H1 (cell line): ENCODE measurements at regions not wholly inside any gene's neighbourhood (a gene's known extent, or its start where the extent isn't known, plus 50 kb on each side); places are given as distances from the start of the nearest gene placed in this dataset.

Experiments used
- PHF8 ChIP-seq: fragments of 200-600 bp; sonication (generic); conservative IDR thresholded peaks from 2 replicates; pipeline ENCODE4 v1.7.1; 2012; ENCODE audit warnings: low read depth, mild to moderate bottlenecking, inconsistent platforms, low read length, moderate library complexity
- POLR2AphosphoS5 ChIP-seq: IDR thresholded peaks from 2 replicates; pipeline ENCODE4 v1.6.1; 2011; ENCODE audit warnings: low read depth, low read length

DNA sequence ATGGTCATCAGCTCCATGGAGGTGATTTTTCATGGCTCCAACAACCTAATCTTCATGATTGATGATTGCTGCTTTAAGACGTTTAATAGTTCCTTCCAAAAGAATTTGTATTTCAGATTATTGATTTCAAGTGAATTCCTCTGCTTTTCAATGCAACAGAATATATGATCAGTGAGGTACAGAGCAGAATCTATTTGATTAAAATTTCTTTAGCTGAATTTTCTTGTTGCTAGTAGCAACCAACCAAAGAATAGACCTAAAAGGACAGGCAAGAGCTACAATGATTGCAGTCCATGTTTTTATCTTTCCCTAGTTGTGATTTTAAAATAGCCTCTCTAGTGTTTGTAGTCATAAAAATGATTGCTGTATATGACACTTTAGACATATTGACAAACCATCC lies 76.8 kb upstream of the SCEL start (continued):
- TF ChIP-seq PHF8 (no peak), POLR2AphosphoS5 (no peak)
